Peyer's patch (tissue), 4 donors: ENCODE measurements at regions not wholly inside any gene's neighbourhood (a gene's known extent, or its start where the extent isn't known, plus 50 kb on each side); places are given as distances from the start of the nearest gene placed in this dataset.

Source experiments
- CTCF ChIP-seq, 6 experiments: fragments of 450-650 bp in 4 of 6; fragments of 200-600 bp in 2 of 6; sonication (generic) in 1 of 6; IDR thresholded peaks; one replicate each; pipeline ENCODE4 v1.5.1; 2017 to 2019; ENCODE audit warnings: antibody characterized with exemption in 6 of 6, mild to moderate bottlenecking in 3 of 6, moderate library complexity in 1 of 6
- POLR2A ChIP-seq, 2 donors: fragments of 450-650 bp; IDR thresholded peaks; one replicate each; pipeline ENCODE4 v1.5.1; 2017; ENCODE audit warnings: antibody characterized with exemption in 2 of 2, mild to moderate bottlenecking in 2 of 2, moderate library complexity in 2 of 2

GRCh38 chr15:92524161-92524560 is 130.5 kb downstream of the ST8SIA2 start:
- TF ChIP-seq CTCF (IDR thresholded peaks at IDR 0.05) (no peak), POLR2A (IDR thresholded peaks at IDR 0.05) (no peak)
